ENCODE measurements at regions not wholly inside any gene's neighbourhood (a gene's known extent, or its start where the extent isn't known, plus 50 kb on each side); places are given as distances from the start of the nearest gene placed in this dataset.
"Not testable (repeated sequence)": the region's sequence is repeated elsewhere in the genome, so short reads cannot be mapped to it uniquely, and the experiment has no call there.

DNA sequence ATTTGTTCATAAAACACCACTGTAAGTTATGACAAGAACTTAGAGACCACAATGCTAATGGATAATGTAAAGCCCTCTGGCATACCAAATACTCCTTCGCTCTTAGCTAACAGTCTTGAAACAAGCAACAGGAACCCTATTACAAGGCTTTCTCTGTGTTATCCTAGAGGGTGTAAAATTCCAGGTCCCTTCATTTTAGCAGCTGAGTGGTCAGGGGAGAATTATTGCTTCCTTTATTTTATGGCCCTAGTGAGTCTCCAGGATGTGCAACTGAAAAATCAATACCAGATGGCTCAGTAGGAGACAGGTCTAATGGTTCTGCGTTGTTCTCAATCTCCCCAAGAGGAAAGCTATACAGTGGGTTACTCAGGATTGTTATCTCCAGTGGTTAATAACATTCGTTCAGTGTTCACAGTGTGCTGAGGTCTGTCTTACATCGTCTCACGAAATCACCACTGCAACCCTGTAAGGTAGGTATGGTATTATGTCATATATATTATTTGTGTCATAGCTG lies 172.7 kb upstream of the CNOT2 start:
- no peak for DNase-seq (ENCODE audit: low read depth)

DNA sequence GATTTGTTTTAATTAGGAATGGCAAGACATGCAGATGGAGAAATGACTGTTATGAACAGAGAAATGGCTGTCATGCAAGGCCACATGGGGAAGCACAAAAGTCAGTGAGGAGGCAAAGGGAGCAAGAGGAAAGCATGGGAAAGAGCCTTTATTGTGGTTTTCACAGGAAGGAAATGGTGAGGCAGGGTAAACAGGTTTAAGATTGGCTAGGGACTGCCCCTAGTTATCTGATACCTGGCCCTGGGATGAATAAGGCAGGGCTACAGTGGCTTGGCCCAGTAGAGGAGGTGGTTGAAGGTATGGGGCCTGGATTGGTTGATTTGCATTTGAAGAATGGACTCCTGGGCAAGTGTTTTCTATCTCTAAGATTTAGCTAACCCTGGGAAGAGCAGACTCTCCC lies 168.7 kb upstream of the CNOT2 start:
- DNase-seq (ENCODE audit: low read depth) = no peak

DNA sequence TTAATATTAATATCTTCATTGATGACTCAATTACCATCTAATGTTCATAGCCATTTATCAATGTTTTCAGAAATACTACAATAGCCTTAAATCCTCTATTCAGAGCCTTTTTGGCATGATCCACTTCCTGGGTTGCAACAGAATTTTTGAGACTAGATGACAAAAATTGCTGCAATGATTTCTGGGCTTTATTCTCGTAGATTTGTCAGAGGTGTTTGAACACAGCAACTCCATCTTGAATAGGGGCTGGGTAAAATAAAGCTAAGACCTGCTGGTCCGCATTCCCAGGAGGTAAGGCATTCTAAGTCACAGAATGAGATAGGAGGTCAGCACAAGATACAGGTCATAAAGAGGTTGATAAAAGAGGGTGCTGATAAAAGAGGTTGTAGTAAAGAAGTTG lies 165.8 kb upstream of the CNOT2 start:
- DNase-seq (ENCODE audit: low read depth) = no peak

DNA sequence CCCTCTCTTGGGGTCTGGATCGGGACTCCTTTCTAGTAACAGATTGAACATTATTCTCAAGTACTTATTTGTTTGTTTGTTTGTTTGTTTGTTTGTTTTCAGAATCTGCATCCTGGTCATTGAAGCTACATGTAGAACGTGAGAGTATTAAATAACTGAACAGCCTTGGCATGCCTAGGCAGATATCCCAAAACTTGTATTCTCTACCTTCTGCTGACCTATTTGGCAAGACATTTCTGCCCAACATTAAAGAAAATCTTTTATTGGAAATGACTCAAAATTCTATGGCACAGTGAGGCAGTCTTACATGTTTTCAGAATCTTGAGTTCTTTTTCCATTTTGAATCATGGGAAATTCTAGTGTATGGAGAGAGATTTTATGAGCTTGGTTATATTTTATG lies 165.1 kb upstream of the CNOT2 start:
- DNase-seq (ENCODE audit: low read depth) = no peak

DNA sequence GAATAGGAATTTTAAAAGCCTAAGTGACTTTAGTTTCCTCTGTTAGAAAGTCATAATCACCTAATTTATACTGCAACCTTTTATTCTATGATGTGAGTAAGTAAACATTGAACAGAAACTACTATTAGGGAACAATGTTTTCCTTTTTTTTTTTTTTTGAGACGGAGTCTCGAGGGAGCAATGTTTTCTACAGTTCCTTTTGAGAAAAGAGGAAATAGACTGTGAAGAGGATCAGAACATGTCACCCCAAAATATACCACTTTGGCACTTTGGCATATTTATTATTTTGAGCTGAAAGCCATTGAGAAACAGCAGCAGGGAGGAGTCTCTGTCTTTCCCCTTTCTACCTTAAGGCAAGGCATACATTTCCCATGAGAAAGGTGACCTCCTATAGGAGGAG lies 162.7 kb upstream of the CNOT2 start:
- no peak for DNase-seq (ENCODE audit: low read depth)

DNA sequence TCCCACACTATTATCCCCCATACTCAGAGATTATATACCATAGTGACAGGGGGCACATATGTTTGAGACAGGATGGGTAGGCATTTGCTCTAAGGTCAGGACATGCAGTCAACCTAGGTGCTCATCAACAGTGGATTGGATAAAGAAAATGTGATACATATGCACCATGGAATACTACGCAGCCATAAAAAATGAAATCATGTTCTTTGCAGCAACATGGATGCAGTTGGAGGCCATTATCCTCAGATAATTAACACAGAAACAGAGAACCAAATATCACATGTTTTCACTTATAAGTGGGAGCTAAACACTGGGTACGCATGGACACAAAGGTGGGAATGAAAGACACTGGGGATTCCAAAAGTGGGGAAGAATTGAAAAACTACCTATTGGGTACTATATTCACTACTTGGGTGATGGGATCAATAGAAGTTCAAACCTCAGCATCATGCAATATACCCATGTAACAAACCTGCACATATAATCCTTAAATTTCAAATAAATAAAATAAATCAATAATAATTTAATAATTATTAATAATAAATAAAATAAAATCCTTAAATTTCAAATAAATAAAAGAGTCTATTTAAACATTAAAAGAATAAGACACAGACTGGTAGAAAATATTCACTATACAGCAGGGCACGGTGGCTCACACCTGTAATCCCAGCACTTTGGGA lies 160.1 kb upstream of the CNOT2 start:
- no peak for DNase-seq (ENCODE audit: low read depth)

- no peak for DNase-seq (ENCODE audit: low read depth)
Observed at GRCh38 chr12:70083677-70084020, 159.6 kb upstream of the CNOT2 start.

DNA sequence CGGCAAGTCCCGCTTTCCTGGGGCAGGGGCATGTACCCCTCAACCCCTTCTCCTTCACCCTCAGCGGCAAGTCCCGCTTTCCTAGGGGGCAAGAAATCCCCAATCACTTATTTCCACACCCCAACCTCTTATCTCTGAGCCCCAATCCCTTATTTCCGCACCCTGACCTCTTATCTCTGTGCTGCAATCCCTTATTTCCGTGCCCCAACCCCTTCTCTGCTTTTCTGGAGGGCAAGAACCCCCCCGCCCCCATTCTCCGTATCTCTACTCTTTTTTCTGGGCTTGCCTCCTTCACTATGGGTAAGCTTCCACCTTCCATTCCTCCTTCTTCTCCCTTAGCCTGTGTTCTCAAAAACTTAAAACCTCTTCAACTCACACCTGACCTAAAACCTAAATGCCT lies 156.9 kb upstream of the CNOT2 start:
- not testable (repeated sequence) for DNase-seq (ENCODE audit: low read depth)

DNA sequence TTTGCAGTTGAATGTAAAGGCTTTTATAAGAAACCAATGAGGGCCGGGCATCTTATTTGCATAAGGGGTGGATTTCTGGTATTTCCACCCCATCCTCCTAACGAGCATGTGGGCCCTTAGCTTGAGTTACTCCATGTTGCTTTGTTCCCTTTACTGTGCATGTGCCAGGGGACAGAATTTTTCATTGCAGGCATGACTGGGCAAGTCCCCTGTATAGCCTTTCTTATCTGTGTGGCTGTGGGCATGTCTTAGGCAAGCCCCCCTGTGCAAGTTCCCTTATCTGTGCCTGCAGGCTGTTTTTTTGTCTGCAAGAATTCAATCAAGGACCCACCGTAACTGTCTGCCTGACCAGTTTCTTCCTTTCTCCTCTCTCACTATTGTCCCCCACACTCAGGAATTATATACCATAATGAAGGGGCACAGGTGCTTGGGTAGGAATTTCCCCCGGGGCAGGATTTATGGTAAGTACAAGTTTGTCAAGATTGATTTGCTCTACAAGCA lies 152.2 kb upstream of the CNOT2 start:
- DNase-seq (ENCODE audit: low read depth) = no peak

GRCh38 chr12:70094467-70094866 lies 148.8 kb upstream of the CNOT2 start:
- DNase-seq (ENCODE audit: low read depth) = no peak

- DNase-seq (ENCODE audit: low read depth) = no peak
Observed at GRCh38 chr12:70096759-70097410, 146.3 kb upstream of the CNOT2 start.

- DNase-seq (ENCODE audit: low read depth) = no peak
Observed at GRCh38 chr12:70101064-70101463, 142.2 kb upstream of the CNOT2 start.

GRCh38 chr12:70106347-70106746 lies 136.9 kb upstream of the CNOT2 start:
- DNase-seq (ENCODE audit: low read depth) = no peak

DNA sequence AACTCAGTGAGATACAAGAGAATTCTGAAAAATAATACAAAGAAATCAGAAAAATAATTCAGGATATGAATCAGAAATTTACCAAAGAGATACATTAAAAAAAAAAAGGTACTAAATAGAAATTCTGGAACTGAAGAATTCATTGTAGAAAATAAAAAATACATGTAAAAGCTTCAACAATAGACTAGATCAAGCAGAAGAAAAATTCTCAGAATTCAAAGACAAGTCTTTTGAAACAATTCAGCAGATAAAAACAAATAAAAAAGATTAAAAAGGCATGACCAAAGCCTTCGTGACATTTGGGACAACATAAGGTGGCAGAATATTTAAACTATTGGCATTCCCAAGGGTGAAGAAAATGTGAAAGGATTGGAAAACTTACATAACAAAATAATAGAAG lies 133.1 kb upstream of the CNOT2 start:
- DNase-seq (ENCODE audit: low read depth) = no peak

- DNase-seq (ENCODE audit: low read depth) = no peak
Observed at GRCh38 chr12:70117670-70118069, 125.6 kb upstream of the CNOT2 start.

GRCh38 chr12:70120970-70121369 lies 122.3 kb upstream of the CNOT2 start:
- DNase-seq (ENCODE audit: low read depth) = no peak

DNA sequence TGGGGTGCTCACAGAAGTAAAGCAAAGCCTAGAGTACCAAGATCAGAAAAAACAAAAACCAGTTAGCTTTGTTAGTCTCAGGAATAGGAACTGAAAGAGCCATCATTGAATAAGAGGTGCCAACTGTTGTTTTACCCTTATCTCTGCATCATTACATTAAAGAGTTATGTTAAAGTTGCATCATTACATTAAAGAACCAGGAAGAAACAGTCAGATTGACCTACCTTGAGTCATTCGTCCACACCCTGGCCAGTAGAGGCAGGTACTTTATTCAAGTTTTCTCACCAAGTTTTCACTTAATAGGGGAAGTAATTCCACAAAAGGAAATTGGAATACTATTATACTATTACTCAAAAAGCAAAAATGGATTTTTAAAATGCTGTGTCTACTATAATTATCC lies 121.7 kb upstream of the CNOT2 start:
- DNase-seq (ENCODE audit: low read depth) = no peak

- DNase-seq (ENCODE audit: low read depth) = no peak
Observed at GRCh38 chr12:70122804-70123203, 120.4 kb upstream of the CNOT2 start.

DNA sequence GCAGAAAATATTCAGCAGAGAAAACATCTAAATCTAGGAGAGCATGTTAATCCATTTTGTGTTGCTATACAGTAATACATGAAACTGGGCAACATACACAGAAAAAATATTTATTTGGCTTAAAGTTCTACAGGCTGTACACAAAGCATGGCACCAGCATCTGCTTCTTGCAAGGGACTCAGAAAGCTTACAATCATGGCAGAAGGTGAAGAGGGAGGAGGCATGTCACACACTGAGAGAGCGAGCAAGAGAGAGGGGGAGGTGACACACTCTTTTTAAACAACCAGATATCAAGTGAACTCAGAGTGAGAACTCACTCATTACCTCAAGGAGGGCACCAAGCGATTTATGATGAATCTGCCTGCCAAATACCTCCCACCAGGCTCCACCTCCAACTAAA lies 94.2 kb upstream of the CNOT2 start:
- DNase-seq (ENCODE audit: low read depth) = no peak

- DNase-seq (ENCODE audit: low read depth) = no peak
Observed at GRCh38 chr12:70149665-70150064, 93.6 kb upstream of the CNOT2 start.

DNA sequence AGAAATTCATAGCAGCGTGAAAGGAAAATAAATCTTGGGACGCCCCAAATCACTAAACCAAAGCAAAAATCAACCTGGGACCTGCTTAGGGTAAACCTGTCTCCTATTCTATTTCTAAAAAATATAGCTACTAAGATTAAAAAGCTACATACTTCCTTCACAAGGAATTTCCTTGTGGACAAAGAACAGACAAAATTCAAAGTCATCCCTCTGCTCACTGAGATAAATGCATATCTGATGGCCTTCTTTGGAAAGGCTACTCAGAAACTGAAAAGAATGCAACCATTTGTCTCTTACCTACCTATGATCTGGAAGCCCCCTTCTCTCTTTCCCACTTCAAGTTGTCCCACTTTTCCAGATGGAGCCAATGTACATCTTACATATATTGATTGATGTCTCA lies 93.0 kb upstream of the CNOT2 start:
- no peak for DNase-seq (ENCODE audit: low read depth)

DNA sequence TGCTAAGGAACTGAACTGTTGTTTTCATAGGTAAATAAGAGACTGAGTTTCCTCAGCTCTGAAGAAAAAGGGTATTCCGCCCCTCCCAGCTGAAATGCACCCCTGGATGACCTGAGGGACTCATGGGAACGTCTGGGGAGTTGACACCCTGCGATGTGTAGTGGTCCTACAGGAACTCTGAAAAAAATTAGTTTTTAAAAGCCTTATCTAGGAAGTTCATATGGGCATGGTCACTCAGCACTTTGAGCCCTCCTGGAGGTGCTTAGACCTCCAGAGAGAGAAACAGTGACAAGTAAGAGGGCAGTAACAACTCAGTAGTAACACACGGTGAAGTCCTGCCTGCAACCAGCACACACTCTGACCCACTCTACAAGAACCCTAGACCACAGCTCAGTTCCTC lies 91.2 kb upstream of the CNOT2 start:
- no peak for DNase-seq (ENCODE audit: low read depth)

DNA sequence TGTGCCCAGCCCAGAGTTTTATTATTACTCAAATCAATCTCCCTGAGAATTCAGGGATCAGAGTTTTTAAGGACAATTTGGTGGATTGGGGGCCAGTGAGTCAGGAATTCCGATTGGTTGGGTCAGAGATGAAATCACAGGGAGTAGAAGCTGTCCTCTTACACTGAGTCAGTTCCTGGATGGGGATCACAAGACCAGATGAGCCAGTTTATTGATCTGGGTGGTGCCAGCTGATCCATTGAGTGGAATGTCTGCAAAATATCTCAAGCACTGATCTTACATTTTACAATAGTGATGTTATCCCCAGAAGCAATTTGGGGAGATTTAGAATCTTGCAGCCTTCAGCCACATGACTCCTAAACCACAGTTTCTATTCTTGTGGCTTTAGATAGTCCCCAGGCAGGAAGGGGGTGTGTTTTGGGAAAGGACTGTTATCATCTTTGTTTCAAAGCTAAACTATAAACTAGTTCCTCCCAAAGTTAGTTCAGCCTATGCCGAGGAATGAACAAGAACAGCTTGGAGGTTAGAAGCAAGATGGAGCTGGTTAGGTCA lies 89.1 kb upstream of the CNOT2 start:
- DNase-seq (ENCODE audit: low read depth) = no peak
